NCI-H510A (cell line): ENCODE measurements at regions not wholly inside any gene's neighbourhood (a gene's known extent, or its start where the extent isn't known, plus 50 kb on each side); places are given as distances from the start of the nearest gene placed in this dataset.
A peak's percentile ranks its signal among the peaks of the same experiment; 100 is the strongest.
"Not testable (repeated sequence)": the region's sequence is repeated elsewhere in the genome, so short reads cannot be mapped to it uniquely, and the experiment has no call there.

Source experiments
- DNase-seq: peaks from one replicate; lab custom pipeline; 2025; lab: John Stamatoyannopoulos, UW

DNA sequence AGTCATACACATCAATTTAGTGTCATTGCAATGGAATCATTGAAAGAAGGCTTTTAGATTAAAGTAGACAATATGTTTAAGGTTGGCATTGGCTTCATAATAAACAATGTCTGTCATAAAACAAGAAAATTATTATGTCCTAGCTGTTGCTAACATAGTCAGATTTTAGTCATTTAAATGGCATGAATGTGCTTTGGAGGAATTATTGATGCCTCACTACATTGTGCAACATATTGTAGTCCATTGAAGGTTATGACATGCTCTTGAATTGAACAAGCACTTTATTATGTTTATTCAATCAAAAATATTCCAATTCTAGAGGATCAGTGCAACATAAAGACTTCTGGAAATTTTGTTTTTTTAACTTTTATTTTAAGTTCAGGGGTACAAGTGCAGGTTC, 489.8 kb upstream of the AMOT start:
- DNase-seq: no peak

DNA sequence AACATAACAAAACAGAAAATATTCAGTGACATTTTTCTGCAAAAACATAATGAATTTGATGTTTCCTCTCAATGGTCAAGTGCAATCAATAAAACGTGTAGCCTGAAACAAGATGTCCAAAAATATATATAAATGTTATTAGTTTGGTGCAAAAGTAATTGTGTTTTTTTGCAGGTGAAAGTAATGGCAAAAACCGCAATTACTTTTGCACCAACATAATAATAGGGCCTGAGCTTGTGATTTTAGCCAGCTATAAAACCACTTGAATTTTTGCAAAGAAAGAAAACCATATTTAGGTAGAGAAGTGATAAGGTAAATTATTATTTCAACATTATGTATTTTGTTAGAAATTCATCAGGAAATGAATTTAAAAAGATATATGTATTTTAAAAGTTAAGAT, 475.3 kb upstream of the AMOT start:
- no peak for DNase-seq

DNA sequence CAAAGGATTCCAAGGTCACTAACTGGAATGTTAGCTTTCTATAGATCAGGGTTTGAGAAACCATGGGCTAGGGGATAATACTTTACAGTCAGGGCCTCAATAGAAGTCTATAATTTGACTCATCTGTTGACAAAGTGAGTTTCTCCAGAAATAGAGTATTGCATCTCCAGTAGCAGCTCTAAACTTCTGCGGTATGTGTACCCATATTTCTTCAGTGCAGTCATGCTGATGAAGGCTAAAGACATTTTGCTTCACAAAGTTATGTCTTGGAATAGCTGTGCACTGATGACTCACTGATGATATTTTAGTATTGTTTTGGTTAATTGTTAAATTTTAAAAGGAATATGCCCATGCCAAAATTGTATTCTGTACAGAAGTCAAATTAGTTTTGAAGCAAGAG, 464.9 kb upstream of the AMOT start:
- DNase-seq: no peak

DNA sequence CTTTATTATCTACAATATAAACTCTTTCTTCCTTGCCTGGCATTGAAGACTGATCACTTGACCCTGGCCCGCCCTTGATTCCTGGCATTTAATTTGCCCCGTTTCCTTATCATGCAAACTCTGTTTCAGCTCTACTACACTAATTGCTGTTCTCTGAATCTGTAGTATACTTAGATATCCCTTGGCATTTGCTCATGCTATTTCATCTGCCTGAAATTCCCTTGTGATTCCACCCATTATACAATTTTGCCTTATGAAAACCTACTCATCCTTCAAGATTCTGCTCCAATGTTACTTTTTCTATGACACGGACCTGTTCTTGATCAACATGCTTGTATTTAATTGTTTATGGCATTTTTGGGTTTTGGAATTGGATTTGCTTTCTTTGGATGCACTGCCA, 459.9 kb upstream of the AMOT start:
- DNase-seq: no peak

DNA sequence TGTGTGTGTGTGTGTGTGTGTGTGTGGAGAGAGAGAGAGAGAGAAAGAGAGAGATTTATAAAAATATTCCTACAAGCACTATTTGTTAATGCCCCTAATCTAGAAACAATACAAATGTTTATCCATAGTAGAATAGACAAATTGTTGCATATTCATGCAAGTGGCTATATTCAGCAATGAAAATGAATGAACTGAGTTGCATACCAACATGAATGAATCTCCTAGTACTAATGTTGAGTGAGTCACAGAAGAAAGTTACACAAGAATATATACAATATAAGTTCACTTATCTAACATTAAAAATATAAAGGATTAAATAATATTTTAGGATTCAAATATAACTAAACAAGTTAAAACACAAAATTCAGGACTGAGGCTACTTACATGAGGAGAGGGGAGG, 456.8 kb upstream of the AMOT start:
- DNase-seq: no peak

DNA sequence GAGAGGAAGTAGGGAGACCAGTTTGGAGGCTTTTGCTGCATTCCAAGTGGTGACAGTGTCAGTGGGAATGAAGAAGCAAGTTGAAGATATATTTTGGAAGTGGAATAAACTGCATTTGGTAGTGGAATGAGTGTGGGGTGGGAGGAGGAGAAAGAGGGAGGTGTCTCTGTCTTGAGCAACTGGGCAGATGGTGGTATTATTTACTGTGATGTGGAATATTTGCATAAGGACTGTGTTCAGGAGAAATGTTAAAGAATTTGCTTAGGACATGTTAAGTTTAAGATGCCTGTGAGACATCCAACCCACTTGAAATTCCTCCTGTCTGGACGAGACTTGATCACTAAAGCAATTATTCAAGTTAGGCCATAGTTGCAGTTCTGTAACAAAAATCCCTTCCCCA, 448.9 kb upstream of the AMOT start:
- DNase-seq: no peak

DNA sequence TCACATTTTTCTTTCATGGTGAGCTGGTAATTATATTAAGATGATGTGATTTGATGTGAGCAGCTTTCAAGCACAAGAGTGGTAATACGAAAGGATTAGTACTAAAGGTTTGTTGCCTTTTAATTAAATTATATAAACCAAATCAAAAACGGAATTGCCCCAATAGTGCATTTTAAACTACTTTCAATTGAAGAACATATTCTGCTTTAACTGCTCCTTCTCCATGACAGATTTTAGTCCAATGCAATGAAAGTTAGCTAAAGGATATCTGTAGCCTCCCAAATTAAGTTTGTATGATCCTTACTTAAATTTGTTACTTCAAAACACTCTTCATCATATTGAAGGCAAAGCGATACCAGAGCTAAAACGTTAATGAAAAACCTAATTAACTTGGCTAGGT, 447.1 kb upstream of the AMOT start:
- DNase-seq: no peak

DNA sequence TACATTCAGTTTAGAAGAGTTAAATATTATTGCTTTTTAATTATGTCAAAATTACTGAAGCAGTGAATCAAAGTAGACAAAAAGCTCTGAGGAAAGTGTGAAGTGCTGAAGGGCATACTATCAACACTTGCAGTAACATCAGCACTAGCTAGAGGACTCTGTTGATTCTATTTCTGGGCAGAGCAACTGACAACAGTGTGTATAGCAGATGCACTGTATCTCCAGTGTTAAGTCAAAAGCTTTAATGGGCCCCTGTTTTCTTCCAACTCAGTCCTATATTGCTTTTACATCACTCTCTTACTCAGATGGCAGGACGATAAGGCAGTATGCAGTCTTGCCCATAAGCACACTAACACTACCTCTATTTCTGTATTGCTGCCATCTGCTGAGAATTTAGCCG, 435.2 kb upstream of the AMOT start:
- no peak for DNase-seq

DNA sequence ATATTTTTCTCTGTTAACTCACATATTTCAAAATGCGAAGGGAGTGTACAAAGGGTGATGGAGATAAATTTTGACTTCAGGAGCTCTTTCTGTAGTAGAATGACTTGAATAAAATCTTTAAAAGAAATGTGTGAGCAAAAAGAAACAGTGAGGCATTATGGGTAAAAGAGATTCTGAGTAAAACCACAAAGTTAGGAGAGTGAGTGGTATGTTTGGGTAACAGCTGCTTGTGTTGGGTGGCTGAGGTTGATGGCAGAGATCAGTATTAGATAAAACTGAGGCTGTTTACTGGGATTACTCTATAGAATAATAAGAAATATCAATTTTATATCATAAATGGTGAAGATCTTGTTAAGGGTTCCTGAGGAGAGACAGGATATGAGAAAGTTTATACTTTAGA, 434.2 kb upstream of the AMOT start:
- DNase-seq: no peak

DNA sequence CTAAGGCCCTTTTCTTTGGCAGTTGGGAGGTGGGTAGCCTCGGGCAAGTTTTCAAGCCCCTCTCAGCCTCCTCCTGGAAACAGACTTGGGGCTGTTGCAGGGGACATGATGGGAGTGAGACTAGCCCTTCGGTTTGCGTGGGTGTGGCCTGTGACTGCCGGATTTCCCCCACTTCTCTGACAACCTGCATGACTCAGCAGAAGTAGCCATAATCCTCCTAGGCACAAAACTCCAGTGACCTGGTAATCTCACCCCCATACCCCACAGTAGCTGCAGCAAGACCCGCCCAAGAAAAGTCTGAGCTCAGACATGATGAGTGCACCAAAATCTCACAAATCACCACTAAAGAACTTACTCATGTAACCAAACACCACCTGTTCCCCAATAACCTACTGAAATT, 433.7 kb upstream of the AMOT start:
- no peak for DNase-seq

DNA sequence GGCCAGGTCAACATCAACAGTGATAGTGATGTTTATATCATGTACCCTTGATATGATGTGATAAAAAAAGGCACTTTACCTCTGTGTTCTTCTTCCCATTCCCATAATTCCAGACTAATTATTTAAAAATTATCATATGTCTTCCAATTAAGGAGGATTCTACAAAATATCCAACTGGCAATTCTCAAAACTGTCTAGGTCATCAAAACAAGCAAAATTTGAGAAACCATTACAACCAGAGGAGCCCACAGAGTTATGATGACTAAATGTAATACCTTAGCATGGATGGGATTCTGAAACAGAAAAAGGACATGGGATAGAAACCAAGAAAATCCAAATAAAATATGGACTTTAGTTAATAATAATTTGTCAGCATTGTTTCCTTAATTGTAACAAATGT, 428.6 kb upstream of the AMOT start:
- no peak for DNase-seq

DNA sequence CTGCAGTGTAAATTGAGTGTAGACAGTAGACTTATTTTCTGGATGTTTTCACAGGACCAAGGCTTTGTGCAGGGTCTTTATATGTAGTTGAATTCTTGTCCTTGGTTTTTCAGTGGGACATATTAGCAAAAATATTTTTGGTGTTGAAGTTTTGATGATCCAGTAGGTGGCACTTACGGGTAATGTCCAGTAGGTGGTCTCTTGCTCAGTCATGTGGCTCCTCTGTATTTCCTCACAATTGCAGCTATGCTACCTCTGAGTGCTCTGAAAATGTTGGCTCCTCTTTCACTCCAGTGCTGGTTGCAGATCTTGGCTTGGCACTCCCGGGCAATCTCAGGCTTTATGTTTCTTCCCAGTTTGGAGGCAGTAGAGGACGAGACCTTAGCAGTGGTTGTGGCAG, 419.8 kb upstream of the AMOT start:
- no peak for DNase-seq

DNA sequence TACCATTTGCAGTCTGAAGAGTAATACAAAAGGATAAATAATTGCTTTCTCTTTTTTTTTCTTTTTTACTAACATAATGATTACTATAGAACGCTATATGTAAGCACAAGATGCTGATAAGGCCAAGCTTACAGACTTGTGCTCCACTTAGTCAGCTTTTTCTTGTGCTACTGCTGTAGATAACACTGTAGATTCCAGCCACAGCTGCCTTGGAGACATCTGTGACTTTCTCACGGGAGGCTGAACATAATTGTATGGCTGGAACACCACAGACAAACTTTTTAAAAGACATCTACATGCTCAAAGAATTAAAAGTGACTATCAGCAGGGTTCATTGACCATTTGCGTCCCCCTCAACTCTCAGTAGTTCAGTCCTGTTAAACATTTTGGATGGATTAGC, 381.7 kb upstream of the AMOT start:
- no peak for DNase-seq

DNA sequence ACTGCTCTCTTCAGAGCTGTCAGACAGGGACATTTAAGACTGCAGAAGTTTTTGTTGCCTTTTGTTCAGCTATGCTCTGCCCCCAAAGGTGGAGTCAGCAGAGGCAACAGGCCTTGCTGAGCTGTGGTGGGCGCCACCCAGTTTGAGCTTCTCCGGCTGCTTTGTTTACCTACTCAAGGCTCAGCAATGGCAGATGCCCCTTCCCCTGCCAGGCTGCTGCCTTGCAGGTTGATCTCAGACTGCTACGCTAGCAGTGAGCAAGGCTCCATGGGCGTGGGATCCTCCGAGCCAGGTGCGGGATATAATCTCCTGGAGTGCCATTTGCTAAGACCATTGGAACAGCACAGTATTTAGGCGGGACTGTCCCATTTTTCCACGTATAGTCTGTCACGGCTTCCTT, 371.4 kb upstream of the AMOT start:
- DNase-seq: no peak

DNA sequence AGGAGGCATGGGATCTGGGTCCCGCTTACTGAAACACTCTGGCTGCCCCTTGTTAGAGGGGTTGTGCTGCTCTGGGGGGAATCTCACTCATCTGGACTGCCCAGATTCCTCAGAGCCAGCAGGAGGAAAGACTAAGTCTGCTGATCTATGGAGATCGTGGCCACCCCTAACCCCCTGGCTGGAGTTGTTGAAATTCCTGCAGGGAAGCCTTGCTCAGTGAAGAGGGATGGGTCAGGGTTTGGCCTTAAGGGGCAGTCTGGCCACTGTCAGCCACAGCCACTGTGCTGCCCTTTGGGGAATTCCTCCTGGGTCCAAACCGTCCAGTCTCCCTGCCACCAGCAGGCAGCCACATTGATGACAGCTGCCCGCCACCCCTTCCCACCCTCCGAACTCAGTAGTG, 362.0 kb upstream of the AMOT start:
- DNase-seq: no peak

DNA sequence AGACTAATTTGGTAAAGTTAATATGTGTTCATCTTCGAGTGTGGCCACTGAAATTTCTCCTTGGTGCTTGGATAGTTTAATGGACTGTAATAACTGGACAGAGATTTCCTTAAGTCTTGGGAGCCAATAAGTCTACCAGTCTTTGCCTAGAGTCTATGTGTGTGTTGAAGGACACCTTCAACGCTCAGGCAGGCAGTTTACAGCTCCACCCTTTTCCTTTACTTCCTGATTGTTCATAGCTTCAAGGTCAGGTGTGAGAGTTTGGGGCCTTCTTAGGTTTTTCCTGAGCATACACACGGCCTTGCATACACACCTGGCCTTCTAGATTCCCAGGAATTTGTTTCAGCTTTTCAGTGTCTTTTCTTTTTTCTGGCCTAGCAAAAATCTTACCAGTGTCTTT, 355.3 kb upstream of the AMOT start:
- no peak for DNase-seq

DNA sequence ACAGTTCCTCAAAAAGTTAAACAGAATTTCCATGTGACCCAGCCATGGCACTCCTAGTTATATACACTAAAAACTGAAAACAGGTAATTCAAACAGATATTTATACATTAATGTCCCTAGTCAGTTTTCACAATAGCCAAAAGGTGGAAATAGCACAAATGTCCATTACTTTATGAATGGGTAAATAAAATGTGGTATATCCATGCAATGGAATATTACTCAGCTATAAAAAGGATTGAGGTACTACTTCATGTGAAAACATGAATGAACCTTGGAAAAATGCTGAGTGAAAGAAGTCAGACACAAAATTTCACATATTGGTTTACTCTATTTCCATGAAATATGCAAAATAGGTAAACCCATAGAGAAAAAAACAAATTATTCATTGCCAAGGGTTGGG, 351.8 kb upstream of the AMOT start:
- DNase-seq: no peak

DNA sequence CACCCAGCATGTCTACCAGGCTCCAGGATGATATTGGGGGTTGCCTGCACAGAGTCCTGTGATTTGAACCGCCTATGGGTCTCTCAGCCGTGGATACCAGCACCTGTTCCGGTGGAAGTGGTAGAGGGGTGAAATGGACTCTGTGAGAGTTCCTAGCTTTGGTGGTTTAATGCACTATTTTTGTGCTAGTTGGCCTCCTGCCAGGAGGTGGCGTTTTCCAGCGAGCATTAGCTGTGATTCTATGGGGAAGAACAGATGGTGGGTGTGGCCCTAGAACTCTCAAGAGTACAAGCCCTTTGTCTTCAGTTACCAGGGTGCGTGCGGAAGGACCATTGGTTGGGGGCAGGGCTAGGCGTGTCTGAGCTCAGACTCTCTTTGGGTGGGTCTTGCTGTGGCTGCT, 316.9 kb upstream of the AMOT start:
- DNase-seq: no peak

DNA sequence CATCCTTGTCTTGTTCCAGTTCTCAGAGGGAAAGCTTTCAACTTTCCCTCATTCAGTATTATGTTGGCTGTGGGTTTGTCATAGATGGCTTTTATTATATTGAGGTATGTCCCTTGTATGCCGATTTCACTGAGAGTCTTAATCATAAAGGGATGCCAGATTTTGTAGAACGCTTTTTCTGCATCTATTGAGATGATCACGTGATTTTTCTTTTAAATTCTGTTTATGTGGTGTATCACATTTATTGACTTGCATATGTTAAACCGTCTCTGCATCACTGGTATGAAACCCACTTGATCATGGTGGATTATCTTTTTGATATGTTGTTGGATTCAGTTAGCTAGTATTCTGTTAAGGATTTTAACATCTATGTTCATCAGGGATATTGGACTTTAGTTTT, 313.7 kb upstream of the AMOT start:
- not testable (repeated sequence) for DNase-seq

DNA sequence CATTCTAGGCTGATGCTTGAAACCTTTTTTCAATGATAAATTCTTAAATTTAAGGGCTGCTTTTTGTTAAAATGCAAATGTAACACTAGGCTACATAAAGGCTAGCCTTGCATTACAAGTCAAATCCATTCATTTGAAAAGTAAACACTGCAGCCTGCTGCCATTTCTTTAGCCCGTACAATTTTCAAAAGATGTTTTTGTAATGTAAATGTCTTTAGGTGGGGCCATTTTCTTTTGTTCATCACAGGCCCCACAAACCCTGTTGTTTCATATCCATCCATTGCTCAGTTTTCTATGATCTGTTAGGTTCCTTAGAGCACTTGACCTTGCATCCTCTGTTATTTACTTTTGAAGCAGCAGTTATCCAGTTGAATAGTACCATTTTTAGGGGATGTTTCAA, 296.2 kb upstream of the AMOT start:
- DNase-seq: no peak

DNA sequence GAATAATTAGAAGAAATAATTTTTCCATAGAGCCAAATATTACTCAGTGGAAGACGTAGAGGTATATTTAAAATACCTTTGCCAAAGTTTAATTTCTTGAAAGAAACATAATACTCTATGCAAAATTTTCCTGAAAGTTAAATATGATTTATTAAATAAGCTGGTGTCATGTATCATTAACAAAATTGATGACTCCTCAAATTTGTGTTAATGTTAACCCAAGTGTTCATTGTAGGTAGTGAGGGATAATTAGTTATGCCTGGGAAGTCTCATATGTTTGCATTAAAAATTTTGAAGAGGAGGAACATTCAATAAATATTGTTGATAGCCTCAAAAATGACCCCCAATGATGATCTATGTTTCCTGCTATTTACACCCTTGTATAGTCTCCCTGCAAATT, 292.7 kb upstream of the AMOT start:
- DNase-seq: no peak

DNA sequence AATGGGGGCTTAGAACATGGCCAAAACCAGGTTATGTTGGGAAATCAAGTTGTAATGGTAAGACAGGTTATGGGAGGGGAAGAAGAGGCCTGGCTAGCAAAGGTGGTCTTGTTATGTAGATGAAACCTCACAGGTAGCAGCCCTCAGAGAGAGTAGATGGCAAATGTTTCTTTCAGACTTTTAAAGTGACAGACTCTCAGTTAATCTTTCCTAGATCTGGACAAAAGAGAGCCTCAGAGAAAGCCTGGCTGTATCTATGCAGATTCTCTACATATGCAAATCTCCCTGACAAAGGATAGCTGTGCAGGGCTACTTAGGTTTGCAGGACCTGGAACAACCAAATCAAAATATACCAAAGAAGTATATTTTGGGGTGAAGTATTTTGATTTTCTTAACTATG, 284.1 kb upstream of the AMOT start:
- DNase-seq: no peak

DNA sequence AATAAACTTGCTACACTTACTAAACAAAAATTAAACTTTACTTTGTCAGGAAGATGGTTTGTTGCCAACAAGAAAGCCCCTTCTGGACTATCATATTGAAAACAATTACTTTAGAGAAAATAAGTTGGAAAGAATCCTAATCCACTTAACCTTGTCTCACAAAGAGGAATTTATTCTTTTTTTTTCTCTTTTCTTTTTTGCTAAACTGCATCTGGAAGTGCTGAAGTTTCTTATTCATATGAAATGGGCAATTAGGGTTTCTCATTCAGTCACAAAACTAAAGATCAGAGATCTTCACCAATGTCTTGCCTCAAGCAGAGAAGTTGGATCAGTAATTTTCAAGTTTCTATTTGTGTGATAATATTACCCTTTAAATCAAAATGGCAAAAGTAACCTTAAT, 234.9 kb upstream of the AMOT start:
- no peak for DNase-seq

DNA sequence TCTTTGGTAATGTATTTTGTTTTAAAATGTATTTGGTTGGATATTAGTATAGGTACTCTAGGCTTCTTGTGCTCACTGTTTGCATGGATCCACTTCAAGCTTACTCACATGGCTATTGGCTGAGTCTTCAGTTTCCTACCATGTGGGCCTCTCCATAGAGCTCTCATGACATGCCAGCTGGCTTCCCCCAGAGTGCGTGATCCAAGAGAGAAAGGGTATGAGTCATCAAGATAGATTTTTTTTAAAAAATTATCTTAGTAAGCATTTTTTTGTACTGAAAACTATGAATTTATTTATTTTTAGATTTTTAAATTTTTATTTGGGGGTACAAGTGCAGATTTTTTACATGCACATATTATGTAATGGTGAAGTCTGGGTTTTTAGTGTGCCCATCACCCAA, 219.1 kb upstream of the AMOT start:
- peak; percentile 1 for DNase-seq

DNA sequence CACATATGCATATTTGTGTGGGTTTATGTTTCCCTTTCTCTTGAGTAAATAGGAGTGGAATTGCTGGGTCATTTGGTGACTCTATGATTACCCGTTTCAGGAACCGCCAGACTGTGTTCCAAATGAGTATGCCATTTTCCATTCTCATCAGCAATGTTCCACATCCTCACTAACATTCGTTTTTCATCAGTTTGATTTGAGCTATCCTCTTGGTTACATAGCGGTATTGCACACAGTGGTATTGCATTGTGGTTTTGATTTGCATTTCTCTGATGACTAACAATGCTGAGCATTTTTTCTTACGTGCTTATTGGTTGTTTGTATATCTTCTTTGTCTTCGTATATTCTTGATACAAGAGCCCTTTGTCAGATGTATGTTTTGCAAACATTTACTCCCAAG, 218.0 kb upstream of the AMOT start:
- no peak for DNase-seq

DNA sequence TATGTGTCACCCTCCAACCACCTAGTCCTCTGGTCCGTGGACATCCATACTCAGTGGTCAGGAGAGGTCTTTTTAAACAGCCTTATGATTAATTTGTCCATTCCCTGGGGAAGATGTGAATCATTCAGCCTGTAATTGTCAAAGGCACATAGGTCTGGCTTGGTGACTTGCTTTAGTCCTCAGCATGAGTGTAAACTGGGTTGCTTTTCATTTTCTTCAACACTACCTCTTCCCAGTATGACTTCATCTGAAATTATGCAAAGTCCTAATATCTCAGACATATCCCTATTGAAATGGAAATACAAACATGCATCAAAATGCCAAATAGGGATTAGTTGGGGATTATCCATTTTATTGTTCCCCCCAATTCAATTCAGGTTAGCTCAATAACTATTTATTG, 208.3 kb upstream of the AMOT start:
- no peak for DNase-seq
